Neuronal stem cell (in vitro differentiated cells): ENCODE measurements at regions not wholly inside any gene's neighbourhood (a gene's known extent, or its start where the extent isn't known, plus 50 kb on each side); places are given as distances from the start of the nearest gene placed in this dataset.

ENCODE experiments used
- DNase-seq: peaks from one replicate; pipeline ENCODE4 v3.0.0-alpha.2; 2013; ENCODE audit warnings: low spot score
- H2AFZ ChIP-seq: one replicate; pipeline ENCODE4 v1.6.1; 2013; ENCODE audit warnings: mild to moderate bottlenecking, low read length, inconsistent platforms
- H2AK5ac ChIP-seq: 2 replicates; pipeline ENCODE4 v1.6.1; 2013; ENCODE audit warnings: low read depth, mild to moderate bottlenecking, inconsistent platforms, low read length, moderate library complexity, mixed read lengths
- H2BK120ac ChIP-seq: 2 replicates; pipeline ENCODE4 v1.6.1; 2013; ENCODE audit warnings: low read depth, mild to moderate bottlenecking, inconsistent platforms, low read length, moderate library complexity, mixed read lengths
- H2BK12ac ChIP-seq: one replicate; pipeline ENCODE4 v1.6.1; 2013; ENCODE audit warnings: low read length, inconsistent platforms
- H2BK15ac ChIP-seq: 2 replicates; pipeline ENCODE4 v1.6.1; 2013; ENCODE audit warnings: mild to moderate bottlenecking, low read length, inconsistent platforms, mixed read lengths
- H2BK5ac ChIP-seq: one replicate; pipeline ENCODE4 v1.6.1; 2013; ENCODE audit warnings: inconsistent platforms, mild to moderate bottlenecking, low read length, moderate library complexity
- H3K14ac ChIP-seq: one replicate; pipeline ENCODE4 v1.6.1; 2013; ENCODE audit warnings: low read length, inconsistent platforms
- H3K18ac ChIP-seq: 2 replicates; pipeline ENCODE4 v1.6.1; 2013; ENCODE audit warnings: low read length, inconsistent platforms
- H3K23ac ChIP-seq: 2 replicates; pipeline ENCODE4 v1.6.1; 2013; ENCODE audit warnings: low read depth, mild to moderate bottlenecking, mixed read lengths, low read length, inconsistent platforms; ENCODE audit not compliant: poor library complexity
- H3K27ac ChIP-seq: replicated peaks from 3 replicates; pipeline ENCODE4 v1.5.1; 2013; ENCODE audit warnings: low read length, inconsistent platforms
- H3K27me3 ChIP-seq, 3 experiments: 2 replicates each; pipeline ENCODE4 v1.6.1; 2013; ENCODE audit warnings: low read length in 3 of 3, mild to moderate bottlenecking in 2 of 3, inconsistent platforms in 1 of 3, low read depth in 1 of 3, mixed read lengths in 1 of 3, moderate library complexity in 1 of 3; ENCODE audit not compliant: control insufficient read depth in 3 of 3, insufficient read depth in 3 of 3
- H3K36me3 ChIP-seq, 2 donors: replicated peaks in 1 of 2; 2 replicates each; pipeline ENCODE4 v1.6.1; 2013; ENCODE audit warnings: low read length in 2 of 2; ENCODE audit not compliant: control insufficient read depth in 2 of 2, insufficient read depth in 2 of 2
- H3K4ac ChIP-seq: 2 replicates; pipeline ENCODE4 v1.6.1; 2013; ENCODE audit warnings: inconsistent platforms, mild to moderate bottlenecking, low read length, moderate library complexity
- H3K4me1 ChIP-seq, 2 donors: 1 replicate in 1 of 2; 2 replicates in 1 of 2; pipeline ENCODE4 v1.6.1; 2013; ENCODE audit warnings: low read length in 2 of 2, low read depth in 1 of 2; ENCODE audit not compliant: control insufficient read depth in 2 of 2, insufficient read depth in 1 of 2
- H3K4me2 ChIP-seq: one replicate; pipeline ENCODE4 v1.6.1; 2013; ENCODE audit warnings: mild to moderate bottlenecking, low read length, inconsistent platforms; ENCODE audit not compliant: insufficient read depth, poor library complexity, severe bottlenecking
- H3K4me3 ChIP-seq, 2 donors: 2 replicates each; pipeline ENCODE4 v1.5.1; 2013; ENCODE audit warnings: low read length in 2 of 2, mild to moderate bottlenecking in 2 of 2, inconsistent platforms in 1 of 2, moderate library complexity in 1 of 2
- H3K79me1 ChIP-seq: one replicate; pipeline ENCODE4 v1.6.1; 2013; ENCODE audit warnings: low read depth, mild to moderate bottlenecking, inconsistent platforms, low read length, moderate library complexity
- H3K9ac ChIP-seq: one replicate; pipeline ENCODE4 v1.6.1; 2013; ENCODE audit warnings: mild to moderate bottlenecking, low read depth, low read length, inconsistent platforms; ENCODE audit not compliant: poor library complexity
- H3K9me3 ChIP-seq, 2 donors: replicated peaks in 1 of 2; 2 replicates each; pipeline versions ENCODE3 to v1.6.1; 2013; ENCODE audit warnings: low read length in 2 of 2, mild to moderate bottlenecking in 2 of 2, inconsistent platforms in 1 of 2, low read depth in 1 of 2, mixed read lengths in 1 of 2, moderate library complexity in 1 of 2; ENCODE audit not compliant: control insufficient read depth in 2 of 2, insufficient read depth in 1 of 2
- H4K8ac ChIP-seq: one replicate; pipeline ENCODE4 v1.6.1; 2013; ENCODE audit warnings: low read depth, mild to moderate bottlenecking, inconsistent platforms, low read length, moderate library complexity
- H4K91ac ChIP-seq: one replicate; pipeline ENCODE4 v1.6.1; 2013; ENCODE audit warnings: low read length, low read depth, mild to moderate bottlenecking, inconsistent platforms; ENCODE audit not compliant: poor library complexity
- WGBS, 2 donors: extraction: QIAGEN DNeasy Blood & Tissue Kit; methylation state at CpG; one replicate each; pipeline ENCODE4 v1.1.7; 2013; ENCODE audit warnings: missing lambda C conversion rate in 2 of 2, mixed read lengths in 1 of 2; ENCODE audit not compliant: insufficient read length in 2 of 2, insufficient replicate concordance in 1 of 2; ENCODE audit errors: extremely low coverage in 2 of 2; 5-methylcytosine and 5-hydroxymethylcytosine counted together

DNA sequence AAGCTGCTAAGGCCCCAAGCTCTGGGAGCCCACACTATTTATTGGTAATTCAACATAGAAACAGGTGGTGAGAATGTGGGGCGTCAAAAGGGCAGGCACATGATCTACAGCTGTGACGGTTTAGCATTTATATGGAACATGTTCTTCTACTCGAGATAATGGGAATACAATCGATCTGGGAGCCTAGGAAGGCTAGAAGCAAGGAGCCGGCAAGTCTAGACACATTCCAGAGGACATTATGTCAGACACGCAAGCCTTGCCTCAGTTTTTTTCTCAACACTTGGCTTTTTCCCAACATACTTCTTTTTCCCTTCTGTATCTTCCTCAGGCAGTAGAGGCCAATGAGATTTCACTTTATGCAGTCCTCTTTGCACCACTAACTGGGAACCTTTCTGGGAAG lies 315.7 kb upstream of the SLITRK5 start:
- Histone ChIP-seq H3K36me3 (no peaks in the 10 kb centered on the region), H3K4me2 (no peak overlapping the region), H2AK5ac (no peak overlapping the region), H3K4me3 (no peak overlapping the region), H3K27me3 (no peaks in the 10 kb centered on the region), H4K91ac (no peak overlapping the region), H2AFZ (no peak overlapping the region), H3K79me1 (no peaks in the 10 kb centered on the region), H3K4ac (no peak overlapping the region), H3K18ac (no peak overlapping the region), H3K14ac (no peak overlapping the region), H3K9me3 (peaks cover 0 to 7% of the 10 kb centered on the region in 2 donors), H2BK5ac (no peak overlapping the region), H3K4me1 (no peaks in the 10 kb centered on the region), H3K27ac (no peak overlapping the region), H3K23ac (no peak overlapping the region), H3K9ac (no peak overlapping the region), H2BK12ac (no peak overlapping the region), H2BK15ac (no peak overlapping the region), H4K8ac (no peak overlapping the region), H2BK120ac (no peak overlapping the region)
- no peak for DNase-seq
- no CpG with 5 or more reads among the region's 6 CpGs for WGBS, 2 donors

DNA sequence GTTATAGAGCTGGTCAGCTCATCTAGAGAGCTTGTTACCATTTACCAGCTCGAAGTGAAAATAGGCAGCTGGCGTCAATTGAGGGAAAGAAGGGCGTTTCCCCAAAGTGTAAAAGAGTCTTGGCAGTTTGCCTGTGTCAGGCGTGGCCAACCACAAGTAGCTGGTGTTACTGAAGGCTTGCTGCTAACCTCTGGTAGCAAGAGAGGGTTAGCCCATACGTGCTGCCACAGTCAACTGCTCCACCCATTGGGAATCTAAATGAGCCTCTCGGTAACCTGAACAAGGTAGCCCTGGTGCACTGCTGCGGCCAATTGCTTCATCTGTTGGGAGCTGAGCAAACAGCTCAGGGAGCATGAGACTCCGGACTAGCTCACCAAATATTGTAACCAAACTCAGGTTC lies 314.9 kb upstream of the SLITRK5 start:
- H3K4me2 ChIP-seq: no peak overlapping the region
- DNase-seq: no peak
- H2BK15ac ChIP-seq: no peak overlapping the region

GRCh38 chr13:87358319-87358718 lies 312.9 kb upstream of the SLITRK5 start:
- no peaks in the 10 kb centered on the region for H3K79me1 ChIP-seq
- H3K9me3 ChIP-seq: peaks cover 0 to 7% of the 10 kb centered on the region in 2 donors
- no peak overlapping the region for H2BK120ac ChIP-seq
- H3K4me1 ChIP-seq: no peaks in the 10 kb centered on the region
- no peak overlapping the region for H2BK5ac ChIP-seq
- no peaks in the 10 kb centered on the region for H3K36me3 ChIP-seq
- H3K4me3 ChIP-seq: no peak overlapping the region
- no peak overlapping the region for H2BK12ac ChIP-seq
- H2BK15ac ChIP-seq: no peak overlapping the region
- no peak overlapping the region for H2AFZ ChIP-seq
- H4K91ac ChIP-seq: no peak overlapping the region
- DNase-seq: no peak
- H2AK5ac ChIP-seq: no peak overlapping the region
- H3K23ac ChIP-seq: no peak overlapping the region
- H3K4ac ChIP-seq: no peak overlapping the region
- no peak overlapping the region for H3K27ac ChIP-seq
- H3K14ac ChIP-seq: no peak overlapping the region
- H3K9ac ChIP-seq: no peak overlapping the region
- no peak overlapping the region for H3K4me2 ChIP-seq
- no peak overlapping the region for H3K18ac ChIP-seq
- no peaks in the 10 kb centered on the region for H3K27me3 ChIP-seq
- H4K8ac ChIP-seq: no peak overlapping the region

More for the DNA sequence above, 314.9 kb upstream of the SLITRK5 start:
- no peaks in the 10 kb centered on the region for H3K79me1 ChIP-seq
- no peak overlapping the region for H3K18ac ChIP-seq
- no peak overlapping the region for H4K8ac ChIP-seq
- no peak overlapping the region for H3K27ac ChIP-seq
- H3K9me3 ChIP-seq: peaks cover 0 to 7% of the 10 kb centered on the region in 2 donors
- no peak overlapping the region for H4K91ac ChIP-seq
- H2BK12ac ChIP-seq: no peak overlapping the region
- no peak overlapping the region for H2BK120ac ChIP-seq
- no peak overlapping the region for H3K14ac ChIP-seq
- no peak overlapping the region for H3K9ac ChIP-seq
- no peak overlapping the region for H2AK5ac ChIP-seq
- H2AFZ ChIP-seq: no peak overlapping the region
- H3K23ac ChIP-seq: no peak overlapping the region
- no peak overlapping the region for H2BK5ac ChIP-seq
- no peaks in the 10 kb centered on the region for H3K4me1 ChIP-seq
- no CpG with 5 or more reads among the region's 8 CpGs for WGBS, 2 donors
- no peaks in the 10 kb centered on the region for H3K36me3 ChIP-seq
- no peak overlapping the region for H3K4ac ChIP-seq
- H3K27me3 ChIP-seq: no peaks in the 10 kb centered on the region
- no peak overlapping the region for H3K4me3 ChIP-seq

DNA sequence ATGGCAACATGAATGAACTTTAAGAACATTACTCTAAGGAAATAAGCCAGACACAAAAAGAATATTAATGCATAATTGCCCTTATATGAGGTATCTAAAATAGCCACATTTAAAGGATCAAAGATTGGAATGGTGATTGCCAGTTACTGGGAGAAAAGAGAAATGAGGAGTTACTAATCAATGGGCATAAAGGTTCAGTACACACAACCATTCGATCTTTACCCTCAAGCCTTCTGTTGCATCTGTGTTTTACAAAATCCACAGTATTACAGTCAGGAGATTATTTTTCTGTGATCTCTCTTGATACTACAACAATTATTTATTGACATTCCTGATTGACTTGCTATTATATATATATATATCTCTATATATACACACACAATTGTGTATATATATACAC lies 310.0 kb upstream of the SLITRK5 start:
- H3K14ac ChIP-seq: no peak overlapping the region
- no peaks in the 10 kb centered on the region for H3K79me1 ChIP-seq
- no peak overlapping the region for H3K27ac ChIP-seq
- H4K8ac ChIP-seq: no peak overlapping the region
- WGBS, 2 donors: no CpG with 5 or more reads among the region's 1 CpG
- H3K4me3 ChIP-seq: no peak overlapping the region
- H3K36me3 ChIP-seq: no peaks in the 10 kb centered on the region
- H3K18ac ChIP-seq: no peak overlapping the region
- H3K27me3 ChIP-seq: no peaks in the 10 kb centered on the region
- no peaks in the 10 kb centered on the region for H3K9me3 ChIP-seq
- no peak overlapping the region for H2BK15ac ChIP-seq
- H3K4me1 ChIP-seq: no peaks in the 10 kb centered on the region
- no peak for DNase-seq
- no peak overlapping the region for H2BK5ac ChIP-seq
- H3K23ac ChIP-seq: no peak overlapping the region
- no peak overlapping the region for H3K9ac ChIP-seq
- H2BK120ac ChIP-seq: no peak overlapping the region
- H4K91ac ChIP-seq: no peak overlapping the region
- H3K4ac ChIP-seq: no peak overlapping the region
- no peak overlapping the region for H2AK5ac ChIP-seq
- no peak overlapping the region for H2AFZ ChIP-seq
- no peak overlapping the region for H3K4me2 ChIP-seq
- H2BK12ac ChIP-seq: no peak overlapping the region
